Suprapubic skin (tissue), 3 donors: ENCODE measurements at regions not wholly inside any gene's neighbourhood (a gene's known extent, or its start where the extent isn't known, plus 50 kb on each side); places are given as distances from the start of the nearest gene placed in this dataset.

Experiments
- CTCF ChIP-seq, 2 donors: fragments of 200-600 bp in 1 of 2; fragments of 450-650 bp in 1 of 2; sonication (generic) in 1 of 2; IDR thresholded peaks; one replicate each; pipeline ENCODE4 v1.5.1; 2016 to 2019; ENCODE audit warnings: antibody characterized with exemption in 2 of 2, mild to moderate bottlenecking in 1 of 2, moderate library complexity in 1 of 2
- EP300 ChIP-seq: sonication (generic); formaldehyde crosslinking; IDR thresholded peaks from one replicate; pipeline ENCODE4 v1.6.1; 2017; ENCODE audit warnings: antibody characterized with exemption
- POLR2A ChIP-seq, 2 donors: fragments of 450-650 bp; IDR thresholded peaks; one replicate each; pipeline ENCODE4 v1.6.1; 2017; ENCODE audit warnings: antibody characterized with exemption in 2 of 2, mild to moderate bottlenecking in 2 of 2, moderate library complexity in 2 of 2

GRCh38 chr1:104125970-104126369 lies 376.3 kb downstream of the AMY1C start:
- TF ChIP-seq CTCF (IDR thresholded peaks at IDR 0.05) (no peak), EP300 (no peak), POLR2A (IDR thresholded peaks at IDR 0.05) (no peak)
